Mesendoderm (in vitro differentiated cells): ENCODE measurements at regions not wholly inside any gene's neighbourhood (a gene's known extent, or its start where the extent isn't known, plus 50 kb on each side); places are given as distances from the start of the nearest gene placed in this dataset.

Experiments
- DNase-seq: peaks from one replicate; pipeline ENCODE4 v3.0.0; 2013
- H2AK5ac ChIP-seq: 2 replicates; pipeline ENCODE4 v1.6.1; 2013; ENCODE audit warnings: low read length, inconsistent platforms
- H2BK120ac ChIP-seq: 2 replicates; pipeline ENCODE4 v1.6.1; 2013; ENCODE audit warnings: low read depth, mild to moderate bottlenecking, low read length, moderate library complexity, mixed read lengths
- H2BK15ac ChIP-seq: replicated peaks from 2 replicates; pipeline ENCODE4 v1.6.1; 2013; ENCODE audit warnings: low read depth, mild to moderate bottlenecking, moderate library complexity
- H2BK5ac ChIP-seq: 2 replicates; pipeline ENCODE4 v1.6.1; 2013; ENCODE audit warnings: low read length, inconsistent platforms
- H3K18ac ChIP-seq: 2 replicates; pipeline ENCODE4 v1.6.1; 2013; ENCODE audit warnings: mild to moderate bottlenecking, low read length, mixed read lengths
- H3K23ac ChIP-seq: one replicate; pipeline ENCODE4 v1.6.1; 2013; ENCODE audit warnings: low read length
- H3K27ac ChIP-seq: 2 replicates; pipeline ENCODE4 v1.5.1; 2013; ENCODE audit warnings: low read depth, mild to moderate bottlenecking, inconsistent platforms, low read length, moderate library complexity
- H3K27me3 ChIP-seq: 2 replicates; pipeline ENCODE4 v1.6.1; 2013; ENCODE audit warnings: low read length, control low read depth, mild to moderate bottlenecking, inconsistent platforms; ENCODE audit not compliant: insufficient read depth, poor library complexity
- H3K36me3 ChIP-seq: 2 replicates; pipeline ENCODE4 v1.6.1; 2013; ENCODE audit warnings: low read length, inconsistent platforms; ENCODE audit not compliant: control insufficient read depth, insufficient read depth
- H3K4ac ChIP-seq: one replicate; pipeline ENCODE4 v1.6.1; 2013; ENCODE audit warnings: low read depth, mild to moderate bottlenecking, low read length, moderate library complexity
- H3K4me1 ChIP-seq: 2 replicates; pipeline ENCODE4 v1.6.1; 2013; ENCODE audit warnings: low read depth, low read length, inconsistent platforms; ENCODE audit not compliant: control insufficient read depth
- H3K4me2 ChIP-seq: 2 replicates; pipeline ENCODE4 v1.6.1; 2013; ENCODE audit warnings: low read length
- H3K4me3 ChIP-seq: 2 replicates; pipeline ENCODE4 v1.5.1; 2013; ENCODE audit warnings: mild to moderate bottlenecking, low read length
- H3K56ac ChIP-seq: one replicate; pipeline ENCODE4 v1.6.1; 2013; ENCODE audit warnings: low read length
- H3K79me1 ChIP-seq: 2 replicates; pipeline ENCODE4 v1.6.1; 2013; ENCODE audit warnings: low read length, inconsistent platforms
- H3K79me2 ChIP-seq: 2 replicates; pipeline ENCODE4 v1.6.1; 2013; ENCODE audit warnings: mild to moderate bottlenecking, low read length; ENCODE audit not compliant: control insufficient read depth, insufficient read depth
- H3K9ac ChIP-seq: 2 replicates; pipeline ENCODE4 v1.6.1; 2013; ENCODE audit warnings: low read length, inconsistent platforms
- H4K5ac ChIP-seq: one replicate; pipeline ENCODE4 v1.6.1; 2013; ENCODE audit warnings: low read length
- H4K8ac ChIP-seq: one replicate; pipeline ENCODE4 v1.6.1; 2013; ENCODE audit warnings: low read depth, mild to moderate bottlenecking, control low read depth, low read length, moderate library complexity
- WGBS: extraction: QIAGEN DNeasy Blood & Tissue Kit; methylation state at CpG from one replicate; pipeline ENCODE4 v1.1.7; 2013; ENCODE audit warnings: low lambda C conversion rate, missing lambda C conversion rate; ENCODE audit not compliant: insufficient coverage; ENCODE audit errors: extremely low coverage; 5-methylcytosine and 5-hydroxymethylcytosine counted together

GRCh38 chr1:4531842-4532241 is 122.6 kb upstream of the AJAP1 start:
- no peaks in the 10 kb centered on the region for H3K36me3 ChIP-seq
- H4K8ac ChIP-seq, result no peak overlapping the region
- no peak overlapping the region for H2BK5ac ChIP-seq
- H3K23ac ChIP-seq, result no peak overlapping the region
- H3K27me3 ChIP-seq, result no peaks in the 10 kb centered on the region
- H3K79me1 ChIP-seq, result no peaks in the 10 kb centered on the region
- H2BK15ac ChIP-seq, result no peak overlapping the region
- no peak overlapping the region for H2BK120ac ChIP-seq
- H2AK5ac ChIP-seq, result no peak overlapping the region
- H3K4me2 ChIP-seq, result no peak overlapping the region
- H3K4me1 ChIP-seq, result no peaks in the 10 kb centered on the region
- no peaks in the 10 kb centered on the region for H3K79me2 ChIP-seq
- no peak overlapping the region for H3K18ac ChIP-seq
- no peak overlapping the region for H3K9ac ChIP-seq
- no peak overlapping the region for H3K4me3 ChIP-seq
- H3K27ac ChIP-seq, result no peak overlapping the region
- H3K56ac ChIP-seq, result no peak overlapping the region
- no CpG with 5 or more reads among the region's 5 CpGs for WGBS
- no peak overlapping the region for H3K4ac ChIP-seq
- no peak overlapping the region for H4K5ac ChIP-seq
- no peak for DNase-seq

- Histone ChIP-seq H3K18ac (no peak overlapping the region), H3K79me2 (no peaks in the 10 kb centered on the region), H3K36me3 (no peaks in the 10 kb centered on the region), H3K4me2 (no peak overlapping the region), H3K56ac (no peak overlapping the region), H2AK5ac (no peak overlapping the region), H3K4ac (no peak overlapping the region), H3K4me3 (no peak overlapping the region), H3K27me3 (no peaks in the 10 kb centered on the region), H4K8ac (no peak overlapping the region), H2BK15ac (no peak overlapping the region), H3K23ac (no peak overlapping the region), H3K27ac (no peak overlapping the region), H3K9ac (no peak overlapping the region), H4K5ac (no peak overlapping the region), H2BK120ac (no peak overlapping the region), H3K79me1 (no peaks in the 10 kb centered on the region), H3K4me1 (no peaks in the 10 kb centered on the region), H2BK5ac (no peak overlapping the region)
- DNase-seq, result no peak
- WGBS, result no CpG with 5 or more reads among the region's 4 CpGs
These were observed 121.8 kb upstream of the AJAP1 start for GRCh38 chr1:4532656-4533055.

GRCh38 chr1:4546911-4547310 is 107.5 kb upstream of the AJAP1 start:
- Histone ChIP-seq H3K18ac (no peak overlapping the region), H2BK5ac (no peak overlapping the region), H3K4me3 (no peak overlapping the region), H3K9ac (no peak overlapping the region), H2BK15ac (no peak overlapping the region), H3K36me3 (no peaks in the 10 kb centered on the region), H3K4ac (no peak overlapping the region), H4K8ac (no peak overlapping the region), H3K27me3 (no peaks in the 10 kb centered on the region), H3K56ac (no peak overlapping the region), H3K4me1 (no peaks in the 10 kb centered on the region), H2BK120ac (no peak overlapping the region), H3K79me1 (no peaks in the 10 kb centered on the region), H3K23ac (no peak overlapping the region), H3K27ac (no peak overlapping the region), H3K4me2 (no peak overlapping the region), H3K79me2 (no peaks in the 10 kb centered on the region), H2AK5ac (no peak overlapping the region), H4K5ac (no peak overlapping the region)
- no peak for DNase-seq
- WGBS, result no CpG with 5 or more reads among the region's 4 CpGs

GRCh38 chr1:4549930-4550329 is 104.5 kb upstream of the AJAP1 start:
- no peak overlapping the region for H3K56ac ChIP-seq
- no peak overlapping the region for H4K8ac ChIP-seq
- no peak overlapping the region for H3K18ac ChIP-seq
- no peak overlapping the region for H3K4me2 ChIP-seq
- H3K27ac ChIP-seq, result no peak overlapping the region
- no peak overlapping the region for H2BK15ac ChIP-seq
- H3K4me1 ChIP-seq, result no peaks in the 10 kb centered on the region
- no peaks in the 10 kb centered on the region for H3K79me1 ChIP-seq
- no peak overlapping the region for H3K23ac ChIP-seq
- no peak overlapping the region for H3K9ac ChIP-seq
- no peak overlapping the region for H2BK5ac ChIP-seq
- WGBS, result no CpG with 5 or more reads among the region's 3 CpGs
- peak; percentile 23 for DNase-seq
- no peak overlapping the region for H2BK120ac ChIP-seq
- H3K27me3 ChIP-seq, result no peaks in the 10 kb centered on the region
- no peak overlapping the region for H3K4ac ChIP-seq
- no peak overlapping the region for H2AK5ac ChIP-seq
- H3K36me3 ChIP-seq, result no peaks in the 10 kb centered on the region
- no peak overlapping the region for H4K5ac ChIP-seq
- no peaks in the 10 kb centered on the region for H3K79me2 ChIP-seq
- H3K4me3 ChIP-seq, result no peak overlapping the region

GRCh38 chr1:4550941-4551340 is 103.5 kb upstream of the AJAP1 start:
- no peak overlapping the region for H2BK5ac ChIP-seq
- no peaks in the 10 kb centered on the region for H3K79me2 ChIP-seq
- H4K8ac ChIP-seq, result no peak overlapping the region
- WGBS, result no CpG with 5 or more reads among the region's 2 CpGs
- H2BK120ac ChIP-seq, result no peak overlapping the region
- no peaks in the 10 kb centered on the region for H3K4me1 ChIP-seq
- no peaks in the 10 kb centered on the region for H3K36me3 ChIP-seq
- DNase-seq, result no peak
- no peak overlapping the region for H2AK5ac ChIP-seq
- H3K27me3 ChIP-seq, result no peaks in the 10 kb centered on the region
- no peak overlapping the region for H3K4me3 ChIP-seq
- no peak overlapping the region for H3K23ac ChIP-seq
- H3K4me2 ChIP-seq, result no peak overlapping the region
- H3K27ac ChIP-seq, result no peak overlapping the region
- no peak overlapping the region for H4K5ac ChIP-seq
- H3K56ac ChIP-seq, result no peak overlapping the region
- H3K79me1 ChIP-seq, result no peaks in the 10 kb centered on the region
- H2BK15ac ChIP-seq, result no peak overlapping the region
- H3K4ac ChIP-seq, result no peak overlapping the region
- no peak overlapping the region for H3K9ac ChIP-seq
- H3K18ac ChIP-seq, result no peak overlapping the region

- Histone ChIP-seq H3K56ac (no peak overlapping the region), H4K8ac (no peak overlapping the region), H3K4me1 (no peaks in the 10 kb centered on the region), H3K79me1 (no peaks in the 10 kb centered on the region), H3K23ac (no peak overlapping the region), H3K4ac (no peak overlapping the region), H3K18ac (no peak overlapping the region), H3K27ac (no peak overlapping the region), H2BK5ac (no peak overlapping the region), H3K27me3 (no peaks in the 10 kb centered on the region), H3K9ac (no peak overlapping the region), H2BK120ac (no peak overlapping the region), H3K4me2 (no peak overlapping the region), H3K4me3 (no peak overlapping the region), H3K36me3 (no peaks in the 10 kb centered on the region), H2AK5ac (no peak overlapping the region), H4K5ac (no peak overlapping the region), H3K79me2 (no peaks in the 10 kb centered on the region), H2BK15ac (no peak overlapping the region)
- DNase-seq, result no peak
- WGBS, result 100% methylated on average over 1 of the region's 6 CpGs
These were observed 102.7 kb upstream of the AJAP1 start for GRCh38 chr1:4551706-4552105.
